NCI-H1105 (cell line): ENCODE measurements at regions not wholly inside any gene's neighbourhood (a gene's known extent, or its start where the extent isn't known, plus 50 kb on each side); places are given as distances from the start of the nearest gene placed in this dataset.

Source experiments
- DNase-seq: peaks from one replicate; lab custom pipeline; 2025; lab: John Stamatoyannopoulos, UW

GRCh38 chr9:86795823-86796553 is 151.3 kb downstream of the GAS1 start:
- DNase-seq: no peak

GRCh38 chr9:86795047-86795442 is 152.3 kb downstream of the GAS1 start:
- no peak for DNase-seq

- DNase-seq: no peak
Measured at GRCh38 chr9:86794391-86795046, 152.8 kb downstream of the GAS1 start.

- DNase-seq: no peak
Measured at GRCh38 chr9:86792136-86792535, 155.2 kb downstream of the GAS1 start.

- no peak for DNase-seq
Measured at GRCh38 chr9:86790805-86791204, 156.5 kb downstream of the GAS1 start.

GRCh38 chr9:86788456-86788855 is 158.8 kb downstream of the GAS1 start:
- DNase-seq: no peak

GRCh38 chr9:86783884-86784283 is 163.4 kb downstream of the GAS1 start:
- DNase-seq: no peak

GRCh38 chr9:86782831-86783230 is 164.5 kb downstream of the GAS1 start:
- DNase-seq: no peak

- DNase-seq: no peak
Measured at GRCh38 chr9:86778761-86779160, 168.5 kb downstream of the GAS1 start.

- no peak for DNase-seq
Measured at GRCh38 chr9:86775718-86776117, 171.6 kb downstream of the GAS1 start.

GRCh38 chr9:86774116-86774515 is 173.2 kb downstream of the GAS1 start:
- no peak for DNase-seq

GRCh38 chr9:86773422-86773945 is 173.8 kb downstream of the GAS1 start:
- no peak for DNase-seq

GRCh38 chr9:86772635-86772993 is 174.7 kb downstream of the GAS1 start:
- DNase-seq: no peak

- no peak for DNase-seq
Measured at GRCh38 chr9:86771941-86772634, 175.2 kb downstream of the GAS1 start.

GRCh38 chr9:86771420-86771819 is 175.9 kb downstream of the GAS1 start:
- DNase-seq: no peak

GRCh38 chr9:86768709-86769108 is 178.6 kb downstream of the GAS1 start:
- no peak for DNase-seq

GRCh38 chr9:86768020-86768419 is 179.3 kb downstream of the GAS1 start:
- DNase-seq: no peak

GRCh38 chr9:86767373-86767772 is 179.9 kb downstream of the GAS1 start:
- DNase-seq: no peak

GRCh38 chr9:86766912-86767311 is 180.4 kb downstream of the GAS1 start:
- no peak for DNase-seq

- DNase-seq: no peak
Measured at GRCh38 chr9:86766511-86766910, 180.8 kb downstream of the GAS1 start.

- no peak for DNase-seq
Measured at GRCh38 chr9:86765746-86766430, 181.4 kb downstream of the GAS1 start.

- DNase-seq: no peak
Measured at GRCh38 chr9:86764671-86765343, 182.5 kb downstream of the GAS1 start.
